KMS-11 (cell line): ENCODE measurements at regions not wholly inside any gene's neighbourhood (a gene's known extent, or its start where the extent isn't known, plus 50 kb on each side); places are given as distances from the start of the nearest gene placed in this dataset.
"Not testable (repeated sequence)": the region's sequence is repeated elsewhere in the genome, so short reads cannot be mapped to it uniquely, and the experiment has no call there.

Experiments used
- H2AFZ ChIP-seq: fragments of 200-600 bp; sonication (generic); 2 replicates; pipeline ENCODE4 v1.6.1; 2016; ENCODE audit warnings: antibody characterized with exemption, mixed run types, low read depth
- H3K27ac ChIP-seq: fragments of 200-600 bp; sonication (generic); 2 replicates; pipeline ENCODE4 v1.6.1; 2016; ENCODE audit warnings: mild to moderate bottlenecking, mixed run types
- H3K27me3 ChIP-seq: fragments of 200-600 bp; sonication (generic); 2 replicates; pipeline ENCODE4 v1.6.1; 2017; ENCODE audit warnings: mild to moderate bottlenecking, low read depth, mixed run types, moderate library complexity; ENCODE audit not compliant: insufficient read depth
- H3K36me3 ChIP-seq: fragments of 200-600 bp; sonication (generic); 2 replicates; pipeline ENCODE4 v1.6.1; 2017; ENCODE audit warnings: mild to moderate bottlenecking, mixed run types; ENCODE audit not compliant: insufficient read depth
- H3K4me1 ChIP-seq: fragments of 200-600 bp; sonication (generic); 2 replicates; pipeline ENCODE4 v1.6.1; 2016; ENCODE audit warnings: mild to moderate bottlenecking, low read depth, mixed run types; ENCODE audit not compliant: poor library complexity, severe bottlenecking
- H3K4me2 ChIP-seq: fragments of 200-600 bp; sonication (generic); 2 replicates; pipeline ENCODE4 v1.7.0; 2016; ENCODE audit warnings: mild to moderate bottlenecking, mixed run types
- H3K4me3 ChIP-seq: fragments of 200-600 bp; sonication (generic); IDR thresholded peaks from 2 replicates; pipeline ENCODE4 v1.6.1; 2017; ENCODE audit warnings: low read depth, low read length, mixed read lengths; ENCODE audit not compliant: insufficient read depth
- H3K79me2 ChIP-seq: fragments of 200-600 bp; sonication (generic); 2 replicates; pipeline ENCODE4 v1.6.1; 2016; ENCODE audit warnings: low read depth, mixed run types; ENCODE audit not compliant: insufficient read depth
- H3K9ac ChIP-seq: fragments of 200-600 bp; sonication (generic); 2 replicates; pipeline ENCODE4 v1.6.1; 2016; ENCODE audit warnings: mild to moderate bottlenecking, mixed run types
- H4K20me1 ChIP-seq: fragments of 200-600 bp; sonication (generic); 2 replicates; pipeline ENCODE4 v1.6.1; 2016; ENCODE audit warnings: mild to moderate bottlenecking, mixed run types; ENCODE audit not compliant: insufficient read depth
- CTCF ChIP-seq: fragments of 200-600 bp; sonication (generic); conservative IDR thresholded peaks from 2 replicates; pipeline ENCODE4 v1.6.1; 2017; ENCODE audit warnings: low read depth, mild to moderate bottlenecking, antibody characterized with exemption, low read length, moderate library complexity, mixed read lengths

GRCh38 chrX:135649029-135649428 lies 64.4 kb upstream of the CT45A1 start:
- H3K4me3 ChIP-seq = no peak overlapping the region
- H3K79me2 ChIP-seq = no peaks in the 10 kb centered on the region
- no peak for TF ChIP-seq CTCF
- H3K36me3 ChIP-seq = no peaks in the 10 kb centered on the region
- H3K27me3 ChIP-seq = no peaks in the 10 kb centered on the region
- H3K9ac ChIP-seq = no peak overlapping the region
- H3K4me2 ChIP-seq = no peak overlapping the region
- no peak overlapping the region for H3K27ac ChIP-seq
- H3K4me1 ChIP-seq = no peaks in the 10 kb centered on the region
- H2AFZ ChIP-seq = no peak overlapping the region
- H4K20me1 ChIP-seq = no peaks in the 10 kb centered on the region

- Histone ChIP-seq H3K79me2 (no peaks in the 10 kb centered on the region), H3K27ac (no peak overlapping the region), H2AFZ (no peak overlapping the region), H3K9ac (no peak overlapping the region), H3K36me3 (no peaks in the 10 kb centered on the region), H3K27me3 (no peaks in the 10 kb centered on the region), H3K4me1 (no peaks in the 10 kb centered on the region), H4K20me1 (no peaks in the 10 kb centered on the region), H3K4me3 (no peak overlapping the region), H3K4me2 (no peak overlapping the region)
- no peak for TF ChIP-seq CTCF
These were observed 63.9 kb upstream of the CT45A1 start for GRCh38 chrX:135649561-135649960.

GRCh38 chrX:135651647-135652295 lies 61.7 kb upstream of the CT45A1 start:
- Histone ChIP-seq H2AFZ (no peak overlapping the region), H3K36me3 (no peaks in the 10 kb centered on the region), H3K79me2 (no peaks in the 10 kb centered on the region), H4K20me1 (no peaks in the 10 kb centered on the region), H3K4me1 (no peaks in the 10 kb centered on the region), H3K27me3 (no peaks in the 10 kb centered on the region), H3K4me2 (no peak overlapping the region), H3K9ac (no peak overlapping the region), H3K4me3 (no peak overlapping the region), H3K27ac (no peak overlapping the region)
- no peak for TF ChIP-seq CTCF

GRCh38 chrX:135652602-135653001 lies 60.8 kb upstream of the CT45A1 start:
- Histone ChIP-seq H3K27me3 (no peaks in the 10 kb centered on the region), H3K79me2 (no peaks in the 10 kb centered on the region), H3K4me3 (no peak overlapping the region), H3K4me2 (no peak overlapping the region), H3K4me1 (no peaks in the 10 kb centered on the region), H2AFZ (no peak overlapping the region), H3K27ac (no peak overlapping the region), H3K9ac (no peak overlapping the region), H4K20me1 (no peaks in the 10 kb centered on the region), H3K36me3 (no peaks in the 10 kb centered on the region)
- TF ChIP-seq CTCF = no peak

- H3K4me1 ChIP-seq, H3K4me2 ChIP-seq, H2AFZ ChIP-seq, H3K36me3 ChIP-seq, H3K4me3 ChIP-seq, H3K79me2 ChIP-seq, H3K27ac ChIP-seq, H3K9ac ChIP-seq, H3K27me3 ChIP-seq, H4K20me1 ChIP-seq: not testable (repeated sequence)
These were observed 55.3 kb upstream of the CT45A1 start for GRCh38 chrX:135657952-135658654.
